Fibroblast of skin of right biceps (primary cell): ENCODE measurements at regions not wholly inside any gene's neighbourhood (a gene's known extent, or its start where the extent isn't known, plus 50 kb on each side); places are given as distances from the start of the nearest gene placed in this dataset.

Source experiments
- DNase-seq: peaks from one replicate; pipeline ENCODE4 v3.0.0-alpha.2; 2013

DNA sequence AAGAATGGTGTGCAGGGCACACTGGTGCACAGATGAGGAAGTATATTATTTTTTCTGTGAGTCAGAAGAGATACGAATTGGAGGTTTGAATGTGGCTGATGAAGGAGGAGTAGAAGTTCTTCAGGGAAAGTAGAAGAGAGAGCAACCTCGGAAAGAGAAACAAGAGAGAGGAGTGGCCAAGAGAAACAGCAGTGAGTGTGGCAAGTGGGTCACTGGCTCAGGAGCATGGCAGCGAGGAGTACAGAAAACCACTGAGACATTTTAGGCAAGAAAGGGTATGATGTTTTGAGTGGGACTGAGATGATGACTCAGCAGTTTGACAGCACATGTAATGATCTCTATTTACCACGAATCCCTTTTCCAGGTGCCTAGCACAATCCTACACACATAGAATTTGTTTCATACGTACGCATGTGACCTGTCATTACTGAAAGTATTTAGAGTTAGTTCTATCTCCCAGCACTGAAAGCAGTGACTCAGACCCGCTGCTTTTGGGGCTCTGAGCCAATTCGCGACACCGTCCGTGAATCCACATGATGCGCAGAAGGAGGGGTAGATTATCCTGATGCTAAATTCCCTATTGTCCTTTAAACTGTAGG lies 915.4 kb downstream of the DCDC2C start:
- no peak for DNase-seq

DNA sequence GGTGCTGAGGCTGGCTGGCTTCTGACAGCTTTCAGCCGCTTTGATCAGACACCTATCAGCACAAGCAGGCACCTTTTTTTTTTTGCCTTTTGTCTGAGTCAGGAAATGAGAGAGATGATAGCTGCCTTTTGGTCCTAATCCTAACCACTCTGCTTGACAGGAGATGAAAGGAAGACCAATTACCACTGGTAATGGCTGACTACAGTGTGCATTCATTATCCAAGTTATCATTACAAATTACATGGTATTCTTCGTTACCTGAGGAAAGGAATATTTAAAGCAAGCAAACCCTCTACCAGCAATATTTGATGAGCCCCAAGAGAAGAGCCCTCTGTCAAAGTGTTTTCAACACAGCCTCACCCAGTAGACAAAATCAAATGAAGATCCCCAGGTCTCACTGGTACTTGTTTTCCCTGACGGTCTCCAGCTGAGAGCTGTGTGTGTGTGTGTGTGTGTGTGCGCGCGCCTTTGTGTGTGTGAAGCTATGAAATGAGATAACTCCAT lies 925.7 kb downstream of the DCDC2C start:
- DNase-seq, result no peak

DNA sequence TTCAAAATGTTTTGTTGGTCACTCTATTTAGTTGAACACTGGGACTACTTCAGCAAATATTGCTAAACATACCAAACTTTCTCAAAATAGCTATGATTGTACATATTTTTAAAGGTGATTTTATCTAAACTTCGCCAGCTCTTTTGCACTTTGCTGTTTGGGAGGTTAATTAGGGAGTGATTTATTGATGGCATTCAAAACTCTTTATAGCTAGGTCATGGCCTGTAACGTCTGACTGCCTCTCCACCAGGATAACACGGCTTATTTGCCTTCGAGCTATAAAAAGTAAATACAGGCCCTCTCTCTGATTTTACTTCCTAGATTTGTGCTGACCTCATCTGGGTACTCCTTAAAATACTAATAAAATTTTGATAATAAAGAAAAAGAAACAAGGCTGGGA lies 931.9 kb downstream of the DCDC2C start:
- DNase-seq, result no peak

DNA sequence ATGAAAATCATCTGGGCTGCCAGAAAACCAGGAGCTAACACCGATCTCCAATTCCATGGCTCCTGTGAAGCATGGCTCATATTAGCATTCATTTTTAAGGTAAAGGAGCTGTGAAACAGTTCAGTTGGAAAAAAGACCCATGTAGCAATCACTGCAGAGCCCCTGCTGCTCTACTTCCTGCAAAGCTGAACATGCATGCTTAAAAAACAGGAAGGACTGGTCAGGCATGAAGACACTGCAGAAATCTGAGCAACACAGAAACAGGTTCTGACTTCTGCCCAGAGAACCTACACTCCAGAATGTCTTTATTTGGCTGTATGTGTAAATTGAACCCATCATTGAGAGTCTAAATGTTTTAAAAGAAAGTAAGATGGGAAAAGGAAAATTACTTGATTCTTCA lies 950.6 kb downstream of the DCDC2C start:
- DNase-seq, result no peak

DNA sequence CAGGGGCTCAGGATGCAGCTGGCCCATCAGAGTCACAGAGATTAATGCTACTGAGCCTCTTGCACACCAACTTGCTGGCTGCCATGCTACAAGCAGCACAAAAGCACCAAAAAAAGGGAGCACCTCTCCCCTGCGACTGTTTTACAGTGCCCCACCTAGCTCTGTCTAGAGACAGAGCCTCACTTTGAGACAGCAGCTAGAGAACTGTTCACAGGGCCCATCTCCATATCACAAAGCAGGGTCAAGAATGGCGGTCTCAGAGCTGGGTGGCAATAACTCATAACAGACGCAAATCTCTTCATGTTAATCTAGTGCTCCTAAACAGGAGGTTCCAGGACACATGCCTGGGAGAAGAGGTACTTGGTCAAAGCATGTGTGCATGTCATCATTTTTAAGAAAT lies 953.0 kb downstream of the DCDC2C start:
- no peak for DNase-seq

DNA sequence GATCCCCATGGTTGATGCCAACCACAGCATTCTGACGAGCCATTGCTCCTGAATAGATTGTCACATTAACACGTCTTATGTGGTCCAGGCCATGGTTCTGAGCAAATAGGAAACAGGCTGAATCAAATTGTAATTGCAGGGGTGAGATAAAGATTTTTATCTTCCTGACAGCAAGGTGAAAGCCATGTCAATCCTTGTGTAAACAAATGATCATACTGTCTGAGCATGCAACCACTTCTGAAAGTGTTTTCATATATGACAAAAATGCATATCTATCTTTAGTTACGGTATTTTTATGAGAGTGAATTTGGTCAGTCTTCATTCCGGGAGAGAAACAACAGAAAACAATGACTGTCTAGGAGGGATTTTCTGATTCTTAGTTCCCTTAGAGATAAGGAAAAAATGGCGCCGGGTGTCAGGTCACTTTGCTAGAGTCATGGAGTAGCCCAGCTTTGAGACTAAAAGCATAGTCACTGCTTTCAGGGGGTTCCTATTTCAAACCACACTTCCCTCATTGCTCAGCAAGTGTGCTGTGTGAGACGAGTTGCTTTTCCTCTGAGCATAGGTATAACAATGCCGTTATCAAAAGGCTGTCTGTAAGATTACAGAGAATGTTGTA lies 958.9 kb downstream of the DCDC2C start:
- DNase-seq, result no peak

DNA sequence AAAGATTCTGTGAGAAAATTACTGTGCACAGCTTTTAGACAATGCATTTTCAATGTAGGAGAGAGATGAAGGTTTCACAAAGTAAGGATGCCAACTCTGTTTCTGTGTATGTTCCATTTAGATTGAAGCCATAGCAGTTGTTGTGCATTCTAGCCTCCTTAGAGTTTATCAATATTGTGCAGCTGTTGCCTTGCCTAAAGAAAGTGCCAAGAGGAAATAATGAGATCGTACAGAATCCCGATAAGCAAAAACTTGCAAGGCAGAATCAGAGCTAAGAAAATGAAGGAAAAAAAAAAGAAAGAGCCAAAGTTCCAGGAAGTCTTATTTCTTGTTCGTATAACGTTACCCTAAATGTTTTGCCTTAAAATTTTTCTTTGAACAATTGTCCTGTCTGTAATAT lies 965.0 kb downstream of the DCDC2C start:
- no peak for DNase-seq

DNA sequence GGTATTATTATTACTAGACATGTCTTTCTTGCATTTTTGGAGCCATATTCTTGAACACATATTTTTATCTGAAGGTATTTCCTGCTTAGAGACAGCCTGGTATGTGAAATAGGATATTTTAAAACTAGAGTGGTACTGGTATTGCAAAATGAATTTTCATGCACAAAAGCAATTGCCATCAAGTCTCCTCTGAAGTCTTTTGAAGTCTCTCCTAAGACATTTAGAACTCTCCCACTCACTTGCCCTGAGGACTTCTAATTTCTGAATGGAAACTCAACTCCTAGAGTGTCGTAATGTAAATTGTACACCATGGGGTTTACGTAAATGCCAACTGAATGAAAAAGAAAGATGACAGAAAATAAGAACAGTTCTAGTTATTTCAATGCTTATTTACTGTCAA lies 967.0 kb downstream of the DCDC2C start:
- no peak for DNase-seq

DNA sequence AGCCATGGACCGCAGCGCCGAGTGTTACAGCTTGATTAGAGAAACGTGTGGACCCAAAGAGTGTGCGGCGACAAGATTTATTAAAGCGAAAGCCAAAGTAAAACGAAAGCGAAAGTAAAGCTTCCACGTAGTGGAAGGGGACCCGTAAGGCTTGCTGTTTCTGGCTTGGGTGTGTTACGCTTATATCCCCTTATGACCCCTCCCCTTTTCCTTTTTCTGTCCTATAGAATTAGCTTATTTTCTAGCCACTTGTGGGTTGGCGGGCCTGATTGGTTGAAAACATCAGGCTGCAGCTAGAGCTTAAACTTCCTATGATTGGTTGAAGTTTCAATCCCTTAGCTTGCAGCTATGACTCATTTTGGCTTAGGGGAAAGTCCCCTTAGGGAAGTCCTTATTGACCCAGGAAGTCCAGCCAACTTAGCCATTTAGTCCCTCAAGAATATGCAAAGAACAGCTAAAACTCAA lies 969.7 kb downstream of the DCDC2C start:
- DNase-seq, result peak; percentile 1

DNA sequence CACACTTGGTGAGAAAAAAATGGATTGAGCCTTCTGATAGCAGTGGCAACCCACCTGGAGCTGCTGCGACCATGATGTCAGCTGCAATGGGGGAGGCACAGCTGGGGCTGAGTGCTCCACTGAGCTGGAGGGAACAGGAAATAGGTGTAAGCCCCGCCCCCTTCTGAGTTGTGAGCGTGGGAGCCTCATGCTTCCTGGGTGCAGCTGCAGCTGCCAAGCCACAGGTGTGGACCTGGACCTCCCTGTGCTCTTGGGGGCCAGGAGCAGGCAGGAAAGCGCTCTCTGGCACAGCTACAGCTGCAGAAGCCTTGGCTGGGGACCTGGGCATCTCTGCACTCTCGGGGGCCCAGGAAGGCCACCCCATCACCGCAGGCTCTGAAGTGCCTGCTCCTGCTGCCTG lies 970.6 kb downstream of the DCDC2C start:
- no peak for DNase-seq

DNA sequence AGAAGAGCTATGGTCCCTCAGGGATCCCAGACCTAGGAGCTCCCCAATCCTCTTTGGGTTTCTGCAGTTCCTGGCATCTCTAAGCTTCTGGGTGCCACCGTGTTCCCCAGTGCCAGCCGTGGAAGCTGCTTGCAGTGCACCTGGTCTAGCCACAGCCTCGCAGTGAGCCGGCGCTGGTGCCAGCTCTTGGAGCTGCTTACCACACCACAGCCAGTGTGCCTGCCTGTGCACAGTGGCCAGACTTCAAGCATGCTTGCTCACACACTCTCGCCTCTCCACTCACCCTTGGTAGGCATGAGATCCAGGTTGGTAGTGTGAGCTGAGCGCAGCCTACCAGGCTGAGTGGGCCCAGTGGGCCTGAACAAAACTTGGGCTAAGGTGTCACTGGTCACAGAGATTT lies 971.9 kb downstream of the DCDC2C start:
- no peak for DNase-seq

DNA sequence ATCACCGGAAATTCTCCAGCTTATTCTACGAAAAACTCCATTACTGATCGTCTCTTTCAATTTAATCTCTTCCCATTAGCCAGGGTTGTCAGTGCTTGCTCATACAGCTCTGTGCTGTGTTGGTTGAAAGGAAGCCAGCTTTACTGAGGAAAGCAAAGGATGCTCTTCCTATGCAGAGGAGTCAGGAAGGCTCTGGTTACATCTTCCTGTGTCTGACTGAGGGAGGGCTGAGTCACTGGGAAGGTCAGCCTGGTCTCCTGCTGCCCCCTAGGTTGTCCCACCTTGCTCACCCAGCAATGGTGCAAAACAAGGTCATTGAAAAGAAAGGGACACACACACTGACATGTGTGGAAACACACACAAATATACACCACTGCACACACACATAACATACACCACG lies 975.6 kb downstream of the DCDC2C start:
- DNase-seq, result no peak

DNA sequence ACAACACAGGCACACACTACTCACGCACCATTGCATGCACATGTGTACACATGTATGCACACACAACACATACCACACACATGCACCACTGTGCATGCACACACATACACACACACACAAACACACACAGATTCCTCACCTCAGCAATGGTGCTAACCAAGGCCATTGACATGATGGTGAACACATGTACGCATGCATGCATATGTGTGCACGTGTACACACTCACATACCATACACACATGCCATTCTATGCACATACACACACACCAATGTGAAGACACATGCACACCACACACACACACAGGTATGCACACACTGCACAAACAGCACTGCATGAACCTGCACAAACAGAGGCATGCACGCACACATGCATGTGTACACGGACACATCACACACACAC lies 976.0 kb downstream of the DCDC2C start:
- no peak for DNase-seq

DNA sequence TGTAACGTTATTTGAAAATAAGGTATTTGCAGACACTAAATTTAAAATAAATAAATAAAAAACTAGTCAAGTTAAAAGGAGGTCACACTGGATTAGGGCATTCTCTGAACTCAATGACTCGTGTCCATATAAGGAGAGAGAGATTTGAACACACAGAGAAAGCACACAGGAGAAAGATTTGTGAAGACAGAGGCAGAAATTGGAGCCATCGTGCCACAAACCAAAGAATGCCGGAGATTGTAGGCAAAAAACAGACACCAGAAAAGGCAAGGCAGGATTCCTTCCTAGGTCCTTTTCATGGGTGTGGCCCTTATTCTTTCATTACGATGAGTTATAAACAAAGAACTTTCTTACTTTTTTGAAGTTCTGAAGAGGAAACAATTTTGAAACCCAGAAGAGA lies 981.5 kb downstream of the DCDC2C start:
- DNase-seq, result no peak

DNA sequence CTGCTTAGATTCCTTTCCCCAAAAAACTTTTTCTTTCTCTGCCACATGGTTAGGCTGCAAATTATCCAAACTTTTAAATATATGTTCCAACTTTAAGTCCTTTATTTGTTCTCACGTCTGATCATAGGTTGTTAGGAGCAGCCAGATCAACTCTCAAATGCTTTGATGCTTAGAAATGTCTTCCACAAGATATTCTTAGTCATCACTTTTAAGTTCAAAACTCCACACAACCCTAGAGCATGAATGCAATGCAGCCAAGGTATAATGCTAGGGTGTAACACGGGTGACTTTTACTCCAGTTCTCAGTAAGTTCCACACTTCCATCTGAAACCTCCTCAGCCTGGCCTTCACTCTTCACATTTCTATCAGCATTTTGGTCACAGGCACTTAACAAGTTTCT lies 987.5 kb downstream of the DCDC2C start:
- DNase-seq, result no peak

DNA sequence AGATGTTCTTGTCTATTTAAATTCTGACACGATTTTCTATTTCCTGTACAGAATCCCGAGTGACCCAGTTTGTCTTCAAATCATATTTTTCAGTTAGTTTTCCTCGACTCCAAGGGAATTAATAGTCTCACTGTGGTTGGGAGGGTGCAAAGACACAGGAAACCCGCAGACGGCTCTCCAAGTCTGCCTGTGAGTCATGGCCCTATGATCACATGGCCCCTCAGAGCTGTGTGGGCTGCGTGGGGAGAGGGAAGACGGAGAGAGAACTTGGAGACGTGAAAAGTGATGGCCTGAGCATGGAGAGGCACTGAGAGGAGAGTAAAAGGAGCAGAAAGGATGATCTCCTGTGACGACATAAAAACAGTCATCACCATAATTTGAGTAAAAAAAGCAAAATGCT lies 989.9 kb downstream of the DCDC2C start:
- peak; percentile 14 for DNase-seq

DNA sequence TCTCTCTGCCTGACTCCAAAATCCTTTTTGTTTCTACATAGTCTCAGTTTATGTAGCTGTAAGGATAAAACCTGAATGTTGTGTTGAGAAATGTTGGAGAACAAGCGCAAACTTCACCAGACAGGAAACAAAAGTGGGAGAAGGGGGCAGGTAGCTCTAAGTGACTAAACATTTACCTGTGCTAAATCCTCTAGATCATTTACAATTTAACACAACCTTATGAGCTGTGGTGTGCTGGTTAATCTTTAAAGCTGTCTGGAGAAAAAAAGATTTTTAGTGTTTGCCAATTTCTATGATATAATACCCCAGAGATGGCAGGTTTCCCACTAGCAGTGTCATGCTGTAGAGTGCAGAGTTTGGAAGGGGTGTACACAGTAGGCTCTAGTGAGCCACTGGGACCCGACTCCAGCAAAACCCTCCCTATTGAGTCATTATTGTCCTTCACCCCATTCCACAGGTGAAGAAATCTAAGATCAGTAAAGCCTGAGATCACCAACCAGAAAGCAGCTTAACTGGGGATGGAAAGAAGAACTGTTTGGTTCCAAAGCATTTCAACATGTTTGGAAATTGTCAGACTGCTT lies 992.0 kb downstream of the DCDC2C start:
- DNase-seq, result no peak

DNA sequence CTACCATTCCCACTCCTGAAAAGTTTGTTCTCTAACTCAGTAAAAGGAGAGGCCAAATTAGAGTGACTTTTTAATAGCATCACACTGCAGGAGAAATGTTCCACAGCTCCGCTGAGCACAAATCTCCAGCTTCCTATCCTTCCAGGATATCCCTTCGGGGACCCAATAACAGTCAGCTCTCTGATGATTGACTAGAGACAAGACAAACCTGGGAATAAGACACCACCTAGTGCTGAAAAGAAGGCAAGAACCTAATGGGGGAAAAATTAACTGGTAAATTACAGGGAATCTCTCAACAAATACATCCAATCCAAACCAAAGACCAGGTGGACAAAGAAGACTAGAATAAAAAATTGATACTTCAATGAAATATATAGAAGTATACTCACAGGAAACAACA lies 977.1 kb upstream of the SOX11 start:
- no peak for DNase-seq

DNA sequence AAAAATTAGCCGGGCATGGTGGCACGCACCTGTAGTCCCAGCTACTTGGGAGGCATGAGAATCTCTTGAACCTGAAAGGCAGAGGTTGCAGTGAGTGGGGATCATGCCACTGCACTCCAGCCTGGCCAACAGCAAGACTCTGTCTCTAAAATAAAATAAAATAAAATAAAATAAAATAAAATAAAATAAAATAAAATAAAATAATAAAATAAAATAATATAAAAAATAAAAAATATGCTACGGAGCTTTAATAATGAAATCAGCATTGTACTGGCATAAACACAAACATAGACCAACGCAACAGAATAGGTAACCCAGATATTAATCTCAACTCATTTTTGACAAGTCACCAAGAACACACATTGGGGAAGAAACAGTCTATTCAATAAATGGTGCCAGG lies 973.4 kb upstream of the SOX11 start:
- no peak for DNase-seq

DNA sequence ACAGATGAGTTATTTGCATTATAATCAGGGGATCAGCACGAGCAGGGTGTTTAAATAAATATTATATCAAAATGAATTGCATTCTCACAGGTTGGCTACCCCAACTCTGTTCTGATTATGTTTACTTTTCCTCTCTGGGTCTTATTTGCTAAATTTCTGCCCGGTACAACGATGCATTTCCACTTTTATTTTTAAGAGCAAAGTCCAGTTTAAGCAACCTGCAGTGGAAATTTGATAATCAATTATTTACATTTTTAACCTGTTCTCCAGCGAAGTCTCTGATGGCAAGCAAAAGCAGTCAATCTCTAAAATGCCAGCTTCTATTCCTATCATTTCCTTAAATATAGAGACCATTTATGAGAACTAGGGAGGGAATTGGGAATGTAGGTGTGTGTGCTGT lies 966.6 kb upstream of the SOX11 start:
- DNase-seq, result no peak

DNA sequence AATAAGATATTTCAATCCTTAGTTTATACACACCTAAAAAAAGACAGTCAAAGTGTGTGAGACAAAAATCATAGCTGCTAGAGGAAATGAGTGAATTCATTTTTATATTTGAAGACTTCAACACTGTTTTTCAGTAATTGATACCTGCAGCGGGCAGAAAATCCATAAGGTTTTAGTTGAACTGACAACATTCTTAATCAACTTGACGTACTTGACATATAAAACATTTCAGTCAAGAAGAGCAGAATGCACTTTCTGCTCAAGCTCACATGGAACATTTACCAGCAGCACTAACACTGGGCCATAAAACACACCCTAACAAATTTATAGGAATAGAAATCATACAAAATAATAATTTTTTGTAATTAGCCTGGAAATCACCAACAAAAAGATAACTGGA lies 959.6 kb upstream of the SOX11 start:
- DNase-seq, result no peak

DNA sequence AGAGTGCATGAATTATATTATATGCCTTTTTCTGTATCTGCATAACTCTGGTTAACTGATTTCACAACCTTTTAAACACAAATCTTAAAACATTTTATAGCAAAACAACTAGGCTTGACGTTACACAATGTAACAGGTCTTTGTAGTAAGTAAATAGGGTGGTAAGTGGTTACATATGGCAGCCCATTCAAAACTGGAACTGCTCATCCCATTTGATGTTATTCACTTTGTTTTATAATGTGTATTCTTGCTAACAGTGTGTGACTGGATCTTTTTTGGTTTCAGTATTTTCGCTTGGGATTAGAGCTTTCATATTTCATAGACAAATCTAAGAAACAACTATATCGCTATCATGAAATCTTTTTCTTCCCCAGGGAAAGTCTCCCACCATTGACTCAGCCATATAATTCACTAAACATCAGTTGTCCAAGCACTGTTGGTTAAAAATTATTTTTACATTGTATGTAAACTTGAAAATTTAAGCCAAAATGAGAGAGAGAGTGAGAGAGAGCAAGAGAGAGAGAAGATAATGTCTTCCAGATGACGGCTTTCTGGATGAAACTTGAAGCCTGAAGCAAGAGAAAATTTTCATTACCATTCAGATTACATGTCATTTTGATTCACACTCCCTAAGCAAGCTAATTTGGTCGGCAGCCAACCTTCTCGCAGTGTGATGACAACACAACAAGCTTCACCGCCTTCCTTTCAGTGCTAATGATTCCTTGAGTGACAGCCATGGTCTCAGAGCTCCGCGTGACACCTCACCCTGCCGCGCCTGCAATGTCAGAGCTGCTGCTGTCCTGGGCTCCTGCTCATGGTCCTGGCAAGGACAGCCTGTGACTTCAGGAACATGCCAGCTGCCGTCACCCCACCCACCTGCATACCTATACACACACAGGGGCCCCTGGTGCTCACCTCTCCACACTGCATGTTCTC lies 946.9 kb upstream of the SOX11 start:
- DNase-seq, result no peak

DNA sequence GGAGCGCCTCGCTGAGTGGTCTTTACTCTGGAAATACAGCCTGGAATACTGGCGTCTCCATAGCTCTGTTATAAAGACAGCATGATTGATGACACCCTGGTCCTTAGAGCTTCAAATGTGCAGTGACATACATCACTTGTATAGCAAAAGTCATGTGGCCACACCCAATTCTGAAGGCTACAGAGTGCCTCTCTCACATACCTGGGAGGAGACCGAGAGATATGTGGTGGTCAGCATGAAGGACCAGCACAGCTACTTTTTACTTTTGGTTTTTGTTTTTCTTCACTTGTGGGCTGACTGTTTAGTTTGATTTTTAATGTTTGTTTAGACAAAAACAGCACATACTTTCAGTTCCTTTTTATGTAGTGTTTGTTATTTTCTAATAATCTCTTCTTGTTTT lies 938.5 kb upstream of the SOX11 start:
- DNase-seq, result no peak

DNA sequence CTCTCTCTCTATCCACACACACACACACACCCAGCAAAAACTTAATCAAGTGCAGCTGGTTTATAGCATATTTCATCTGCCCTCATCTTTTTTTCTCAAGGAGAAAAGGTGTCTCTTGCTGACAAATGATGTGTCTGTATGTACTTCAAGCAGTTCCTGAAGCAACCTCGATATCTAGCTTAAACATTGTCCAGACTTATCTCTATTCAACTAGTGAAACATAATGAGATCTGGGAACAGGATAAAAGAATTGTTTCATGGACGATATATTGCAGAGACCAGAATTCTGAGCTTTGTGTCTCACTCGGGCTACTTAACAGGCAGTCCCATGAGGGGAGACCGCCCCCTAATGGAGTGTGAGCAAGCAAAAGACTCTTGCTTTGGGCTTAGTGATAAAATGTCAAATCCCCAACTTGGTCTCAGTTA lies 929.2 kb upstream of the SOX11 start:
- DNase-seq, result peak; percentile 1
